SK-N-MC (cell line): ENCODE measurements at regions not wholly inside any gene's neighbourhood (a gene's known extent, or its start where the extent isn't known, plus 50 kb on each side); places are given as distances from the start of the nearest gene placed in this dataset.

Experiments used
- EZH2 ChIP-seq: fragments of 200-600 bp; sonication (generic); IDR thresholded peaks from one replicate; pipeline ENCODE4 v1.6.1; 2017; ENCODE audit warnings: antibody characterized with exemption
- POLR2AphosphoS5 ChIP-seq: IDR thresholded peaks from 2 replicates; pipeline ENCODE4 v1.6.1; 2012; ENCODE audit warnings: mild to moderate bottlenecking, low read depth, low read length, borderline replicate concordance

- TF ChIP-seq EZH2 (no peak), POLR2AphosphoS5 (no peak)
Observed at GRCh38 chr17:53391197-53391596, 431.5 kb upstream of the KIF2B start.
